IPS DF 4.7 (cell line): ENCODE measurements at regions not wholly inside any gene's neighbourhood (a gene's known extent, or its start where the extent isn't known, plus 50 kb on each side); places are given as distances from the start of the nearest gene placed in this dataset.

ENCODE experiments used
- DNase-seq: peaks from one replicate; pipeline ENCODE4 v3.0.0-alpha.2; 2013; ENCODE audit warnings: low spot score; ENCODE audit errors: extremely low read depth

GRCh38 chr12:76220980-76221379 is 127.2 kb downstream of the BBS10 start:
- no peak for DNase-seq

GRCh38 chr12:76219806-76220205 is 128.4 kb downstream of the BBS10 start:
- DNase-seq = no peak

GRCh38 chr12:76216585-76217472 is 131.4 kb downstream of the BBS10 start:
- no peak for DNase-seq

- no peak for DNase-seq
Measured at GRCh38 chr12:76208129-76208528, 123.6 kb upstream of the NAP1L1 start.

- DNase-seq = no peak
Measured at GRCh38 chr12:76206677-76207072, 122.2 kb upstream of the NAP1L1 start.

GRCh38 chr12:76206039-76206676 is 121.7 kb upstream of the NAP1L1 start:
- DNase-seq = no peak

GRCh38 chr12:76202621-76203020 is 118.1 kb upstream of the NAP1L1 start:
- no peak for DNase-seq

- no peak for DNase-seq
Measured at GRCh38 chr12:76201758-76202157, 117.3 kb upstream of the NAP1L1 start.

- no peak for DNase-seq
Measured at GRCh38 chr12:76201316-76201715, 116.8 kb upstream of the NAP1L1 start.

GRCh38 chr12:76199808-76200207 is 115.3 kb upstream of the NAP1L1 start:
- DNase-seq = no peak

- no peak for DNase-seq
Measured at GRCh38 chr12:76198839-76199238, 114.4 kb upstream of the NAP1L1 start.

- DNase-seq = no peak
Measured at GRCh38 chr12:76197283-76197682, 112.8 kb upstream of the NAP1L1 start.

GRCh38 chr12:76195920-76196319 is 111.4 kb upstream of the NAP1L1 start:
- DNase-seq = no peak

- DNase-seq = no peak
Measured at GRCh38 chr12:76194724-76195123, 110.2 kb upstream of the NAP1L1 start.

GRCh38 chr12:76193961-76194360 is 109.5 kb upstream of the NAP1L1 start:
- no peak for DNase-seq

GRCh38 chr12:76192416-76192815 is 107.9 kb upstream of the NAP1L1 start:
- no peak for DNase-seq

GRCh38 chr12:76190299-76190698 is 105.8 kb upstream of the NAP1L1 start:
- no peak for DNase-seq

- DNase-seq = no peak
Measured at GRCh38 chr12:76189851-76190250, 105.4 kb upstream of the NAP1L1 start.

- DNase-seq = no peak
Measured at GRCh38 chr12:76187177-76187576, 102.7 kb upstream of the NAP1L1 start.

GRCh38 chr12:76186131-76186906 is 101.8 kb upstream of the NAP1L1 start:
- no peak for DNase-seq

- DNase-seq = no peak
Measured at GRCh38 chr12:76183459-76184186, 99.1 kb upstream of the NAP1L1 start.
